ENCODE measurements at regions not wholly inside any gene's neighbourhood (a gene's known extent, or its start where the extent isn't known, plus 50 kb on each side); places are given as distances from the start of the nearest gene placed in this dataset.

DNA sequence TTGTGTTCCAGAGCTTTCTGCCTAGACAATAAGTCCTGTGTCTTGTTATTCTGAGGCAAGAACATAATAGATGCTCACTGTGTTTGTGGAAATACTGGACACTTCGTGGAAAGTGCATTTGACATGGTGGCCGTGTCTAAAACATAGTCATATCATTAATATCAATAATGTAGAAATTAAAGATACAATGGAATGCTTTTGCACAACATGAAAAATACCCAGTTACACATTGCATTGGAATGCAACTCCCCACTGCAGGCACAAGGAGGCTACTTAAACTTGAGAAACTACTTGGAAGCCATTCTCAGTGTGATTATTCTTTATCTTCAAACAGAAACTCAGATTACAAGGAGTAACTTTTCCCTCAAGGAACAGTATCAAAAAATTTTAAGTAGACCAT, 145.3 kb upstream of the ZNF462 start:
- TF ChIP-seq CTCF (IDR thresholded peaks at IDR 0.05) (no peak), POLR2A (IDR thresholded peaks at IDR 0.05) (no peak)
- intact Hi-C loops (cut with DNase I; ENCODE audit: low total_unique reads), result no loop called here
- WGBS, 2 donors, result 46 to 49% methylated on average over 2 of the region's 2 CpGs
- no peak overlapping the region for H3K4me3 ChIP-seq (ENCODE audit: low read depth, poor library complexity, severe bottlenecking)
- DNase-seq (ENCODE audit: low spot score in 2 of 2), result no peak

DNA sequence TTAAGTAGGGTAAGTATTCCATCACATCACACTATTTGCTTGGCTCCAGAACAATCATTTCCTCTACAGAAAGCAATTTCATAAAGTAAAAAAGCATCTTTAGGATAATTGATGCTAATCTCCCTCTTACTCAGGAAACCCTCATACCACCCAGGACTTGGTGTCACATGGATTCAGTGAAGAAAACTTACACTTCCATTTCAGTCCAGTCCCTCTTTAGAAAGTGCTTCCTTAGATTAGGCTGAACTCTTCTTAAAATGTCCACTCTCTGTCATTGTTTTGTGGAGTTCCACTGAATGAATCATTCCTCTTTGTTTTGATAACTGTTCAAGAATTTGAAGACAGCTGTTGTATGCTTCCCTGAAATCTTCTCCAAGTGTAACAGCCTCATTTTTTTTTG, 144.0 kb upstream of the ZNF462 start:
- no peak overlapping the region for H3K4me3 ChIP-seq (ENCODE audit: low read depth, poor library complexity, severe bottlenecking)
- no peak for TF ChIP-seq POLR2A (IDR thresholded peaks at IDR 0.05)
- no peak for TF ChIP-seq CTCF (IDR thresholded peaks at IDR 0.05)
- DNase-seq (ENCODE audit: low spot score in 2 of 2), result no peak
- intact Hi-C loops (cut with DNase I; ENCODE audit: low total_unique reads), result no loop called here

- DNase-seq (ENCODE audit: low spot score in 2 of 2), result no peak
- no peak for TF ChIP-seq CTCF (IDR thresholded peaks at IDR 0.05)
- TF ChIP-seq POLR2A (IDR thresholded peaks at IDR 0.05), result no peak
- no peak overlapping the region for H3K4me3 ChIP-seq (ENCODE audit: low read depth, poor library complexity, severe bottlenecking)
- intact Hi-C loops (cut with DNase I; ENCODE audit: low total_unique reads), result no loop called here
- 89 to 91% methylated on average over 4 of the region's 4 CpGs for WGBS, 2 donors
Observed at GRCh38 chr9:106722051-106722753, 140.8 kb upstream of the ZNF462 start.

DNA sequence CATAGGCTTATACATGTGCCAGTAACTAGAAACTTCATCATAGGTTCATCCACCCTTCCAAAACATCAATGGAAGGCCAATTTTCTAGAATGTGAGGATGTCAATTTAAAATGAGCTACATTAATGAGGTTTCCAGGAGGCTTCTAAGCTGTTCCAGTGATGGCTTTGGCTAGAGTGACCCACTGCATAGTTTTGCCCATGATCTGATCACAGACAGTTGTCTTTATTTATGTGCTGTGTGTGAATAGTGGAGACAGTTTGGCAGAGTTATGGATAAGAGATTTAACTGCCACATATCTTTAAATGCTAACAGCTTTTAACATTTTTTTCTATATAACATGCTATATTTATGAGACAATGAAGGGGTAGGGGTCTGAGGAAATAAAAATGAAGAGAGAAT, 139.0 kb upstream of the ZNF462 start:
- DNase-seq (ENCODE audit: low spot score in 2 of 2), result no peak
- no peak overlapping the region for H3K4me3 ChIP-seq (ENCODE audit: low read depth, poor library complexity, severe bottlenecking)
- intact Hi-C loops (cut with DNase I; ENCODE audit: low total_unique reads), result no loop called here
- TF ChIP-seq POLR2A (IDR thresholded peaks at IDR 0.05) (no peak), CTCF (IDR thresholded peaks at IDR 0.05) (no peak)

DNA sequence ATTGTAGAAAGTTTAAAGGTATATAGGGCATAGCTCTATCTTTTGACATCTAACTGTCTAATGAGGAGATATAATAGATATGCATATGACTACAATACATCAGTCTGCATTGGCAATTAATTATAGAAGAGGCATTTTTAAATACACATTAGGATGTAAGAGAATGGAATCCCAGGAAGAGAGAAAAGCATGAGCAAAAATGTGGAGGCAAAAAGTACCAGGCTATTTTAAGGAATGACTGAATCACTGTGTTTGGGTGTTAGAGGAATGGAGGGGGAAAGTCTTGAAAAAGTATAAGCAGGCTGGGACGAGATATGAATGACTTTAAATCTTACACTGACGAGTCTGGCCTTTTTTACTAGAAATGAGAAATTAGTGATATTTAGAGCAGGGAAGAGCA, 138.4 kb upstream of the ZNF462 start:
- no peak overlapping the region for H3K4me3 ChIP-seq (ENCODE audit: low read depth, poor library complexity, severe bottlenecking)
- TF ChIP-seq POLR2A (IDR thresholded peaks at IDR 0.05) (no peak), CTCF (IDR thresholded peaks at IDR 0.05) (no peak)
- intact Hi-C loops (cut with DNase I; ENCODE audit: low total_unique reads), result no loop called here
- WGBS, 2 donors, result 84 to 88% methylated on average over 2 of the region's 2 CpGs
- DNase-seq (ENCODE audit: low spot score in 2 of 2), result no peak

All from lower leg skin (tissue), 4 donors.